NB4 (cell line): ENCODE measurements at regions not wholly inside any gene's neighbourhood (a gene's known extent, or its start where the extent isn't known, plus 50 kb on each side); places are given as distances from the start of the nearest gene placed in this dataset.

Experiments used
- DNase-seq: peaks from one replicate; pipeline ENCODE4 v3.0.0; 2010; ENCODE audit warnings: low read depth
- H3K4me3 ChIP-seq: one replicate; pipeline ENCODE4 v1.5.1; 2011; ENCODE audit warnings: mild to moderate bottlenecking, low read depth, low read length, moderate library complexity
- MYC ChIP-seq: IDR thresholded peaks from 2 replicates; pipeline ENCODE4 v1.6.1; 2011; ENCODE audit warnings: low read depth, low read length
- POLR2A ChIP-seq: IDR thresholded peaks from 2 replicates; pipeline ENCODE4 v1.6.1; 2011; ENCODE audit warnings: mild to moderate bottlenecking; ENCODE audit not compliant: insufficient read length; ENCODE audit errors: extremely low read depth
- TF ChIP-seq, protein P1 (sequence below): IDR thresholded peaks from one replicate; pipeline ENCODE4 v1.5.1; 2012; ENCODE audit warnings: low read depth, low read length
- TF ChIP-seq, protein P2 (sequence below): IDR thresholded peaks from 2 replicates; pipeline ENCODE4 v1.6.1; 2011; ENCODE audit warnings: low read depth, low read length

DNA sequence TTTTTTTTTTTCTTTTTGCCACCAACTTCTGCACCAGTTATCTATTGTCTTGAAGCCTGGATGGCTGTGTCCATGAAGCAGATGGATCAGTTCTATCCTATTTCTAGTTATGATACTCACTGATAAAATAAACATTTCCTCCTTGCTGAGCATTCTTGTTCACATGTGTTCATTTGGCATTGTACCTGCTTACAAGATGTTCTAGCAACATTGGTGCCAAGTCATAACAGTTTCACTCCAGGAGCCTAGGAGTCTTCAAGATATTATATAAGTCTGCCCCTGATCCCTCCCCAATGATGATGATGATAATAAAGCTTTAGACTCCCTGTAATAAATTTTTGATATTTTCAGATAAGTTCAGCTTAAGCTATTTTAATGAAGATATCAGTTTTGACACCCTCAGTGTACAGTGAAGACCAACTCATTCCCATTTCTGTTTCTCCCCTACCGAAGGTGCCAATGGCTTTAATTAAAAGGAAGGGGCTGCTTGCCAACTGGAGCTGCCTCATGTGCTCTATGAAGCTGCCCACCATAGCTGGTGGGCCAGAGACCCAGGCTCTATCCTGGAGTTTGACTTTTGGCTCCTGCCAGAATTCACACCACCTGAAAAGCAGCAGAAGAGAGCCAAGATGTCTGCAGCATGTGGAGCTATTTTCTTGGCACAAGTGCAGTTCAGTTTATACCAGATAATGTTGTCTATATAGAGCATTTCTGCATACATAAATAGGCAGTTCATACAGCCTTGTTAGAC, 265.4 kb upstream of the TET2 start:
- H3K4me3 ChIP-seq, result no peak overlapping the region
- no peak for DNase-seq
- TF ChIP-seq, protein P1, sequence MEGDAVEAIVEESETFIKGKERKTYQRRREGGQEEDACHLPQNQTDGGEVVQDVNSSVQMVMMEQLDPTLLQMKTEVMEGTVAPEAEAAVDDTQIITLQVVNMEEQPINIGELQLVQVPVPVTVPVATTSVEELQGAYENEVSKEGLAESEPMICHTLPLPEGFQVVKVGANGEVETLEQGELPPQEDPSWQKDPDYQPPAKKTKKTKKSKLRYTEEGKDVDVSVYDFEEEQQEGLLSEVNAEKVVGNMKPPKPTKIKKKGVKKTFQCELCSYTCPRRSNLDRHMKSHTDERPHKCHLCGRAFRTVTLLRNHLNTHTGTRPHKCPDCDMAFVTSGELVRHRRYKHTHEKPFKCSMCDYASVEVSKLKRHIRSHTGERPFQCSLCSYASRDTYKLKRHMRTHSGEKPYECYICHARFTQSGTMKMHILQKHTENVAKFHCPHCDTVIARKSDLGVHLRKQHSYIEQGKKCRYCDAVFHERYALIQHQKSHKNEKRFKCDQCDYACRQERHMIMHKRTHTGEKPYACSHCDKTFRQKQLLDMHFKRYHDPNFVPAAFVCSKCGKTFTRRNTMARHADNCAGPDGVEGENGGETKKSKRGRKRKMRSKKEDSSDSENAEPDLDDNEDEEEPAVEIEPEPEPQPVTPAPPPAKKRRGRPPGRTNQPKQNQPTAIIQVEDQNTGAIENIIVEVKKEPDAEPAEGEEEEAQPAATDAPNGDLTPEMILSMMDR, result no peak
- TF ChIP-seq MYC (no peak), POLR2A (no peak)
- TF ChIP-seq, protein P2, sequence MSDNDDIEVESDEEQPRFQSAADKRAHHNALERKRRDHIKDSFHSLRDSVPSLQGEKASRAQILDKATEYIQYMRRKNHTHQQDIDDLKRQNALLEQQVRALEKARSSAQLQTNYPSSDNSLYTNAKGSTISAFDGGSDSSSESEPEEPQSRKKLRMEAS, result no peak

DNA sequence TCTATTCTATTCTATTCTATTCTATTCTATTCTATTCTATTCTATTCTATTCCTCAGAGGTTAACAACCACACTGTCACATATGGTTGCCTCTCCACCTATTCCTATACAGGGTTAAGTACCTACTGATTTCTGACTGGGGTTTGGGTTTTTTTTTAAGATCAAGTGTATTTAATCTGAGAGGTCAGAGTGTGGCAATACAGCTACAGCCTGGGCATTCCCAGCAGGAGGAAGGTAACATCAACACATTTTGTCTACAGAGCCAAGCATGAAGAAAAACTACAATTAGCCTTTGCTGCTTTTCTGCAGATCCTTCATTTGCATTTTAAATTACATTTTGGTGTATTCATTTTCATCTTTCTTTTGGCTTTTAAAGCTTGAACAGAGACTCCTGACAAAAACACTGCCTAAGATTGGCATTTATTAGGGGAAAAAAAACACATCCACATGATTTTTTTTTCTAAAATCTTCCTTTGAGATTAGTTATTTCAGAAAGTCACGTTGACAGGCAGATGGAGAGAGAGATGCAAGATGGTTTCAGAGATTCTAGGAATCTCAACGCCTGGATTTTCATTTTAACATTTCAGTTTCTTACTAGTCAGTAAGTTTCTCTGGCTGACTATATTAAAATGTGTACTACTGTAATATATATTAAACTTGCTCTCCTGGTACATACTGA, 255.9 kb upstream of the TET2 start:
- no peak overlapping the region for H3K4me3 ChIP-seq
- no peak for DNase-seq
- no peak for TF ChIP-seq POLR2A
- TF ChIP-seq, protein P1, result no peak
- no peak for TF ChIP-seq MYC
- TF ChIP-seq, protein P2, result no peak

DNA sequence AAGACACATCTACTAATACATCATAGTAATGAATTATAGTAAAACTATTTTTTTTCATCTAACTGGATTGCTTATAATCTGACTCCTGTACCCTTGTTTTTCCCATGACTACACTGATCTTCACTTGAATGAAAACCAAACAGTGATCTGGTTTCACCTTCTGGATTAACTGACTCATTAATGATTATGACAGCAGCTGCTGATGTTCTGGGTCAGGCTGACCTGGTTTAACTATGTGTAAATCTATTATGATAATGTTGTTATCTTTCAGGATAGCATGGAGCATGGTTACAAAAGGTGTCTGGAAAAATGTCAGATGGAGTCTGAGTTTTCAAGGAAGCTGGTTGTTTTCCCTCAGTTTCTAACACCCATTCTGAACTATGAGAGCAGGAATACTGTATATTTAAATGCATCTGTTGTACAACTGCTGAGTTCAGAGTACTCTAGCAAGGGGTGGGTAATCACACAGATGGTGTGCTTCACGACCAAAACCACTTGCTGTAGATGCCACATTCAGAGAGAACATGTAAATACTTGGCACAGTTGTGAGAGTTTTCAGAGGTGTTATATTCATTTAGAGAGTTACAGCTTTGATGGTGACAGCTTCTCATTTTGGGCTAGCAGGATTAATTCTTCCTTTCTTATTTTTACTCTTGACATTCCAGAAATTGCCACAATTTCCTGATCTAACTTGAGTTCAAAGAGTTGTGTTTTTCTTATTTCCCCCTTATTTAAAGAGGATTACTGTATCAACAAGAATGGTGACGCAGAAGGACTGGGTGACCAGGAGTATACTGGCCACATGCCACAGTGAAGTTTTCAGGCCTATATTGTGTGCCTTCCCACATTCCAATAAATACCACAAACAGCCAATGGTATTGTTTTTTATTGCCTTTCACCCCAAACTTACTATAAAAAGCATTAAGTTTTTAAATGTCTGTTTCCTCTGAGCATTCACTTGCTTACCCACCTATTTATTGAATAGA, 249.7 kb upstream of the TET2 start:
- H3K4me3 ChIP-seq, result no peak overlapping the region
- TF ChIP-seq, protein P2, result no peak
- TF ChIP-seq, protein P1, result no peak
- TF ChIP-seq POLR2A (no peak), MYC (no peak)
- no peak for DNase-seq

DNA sequence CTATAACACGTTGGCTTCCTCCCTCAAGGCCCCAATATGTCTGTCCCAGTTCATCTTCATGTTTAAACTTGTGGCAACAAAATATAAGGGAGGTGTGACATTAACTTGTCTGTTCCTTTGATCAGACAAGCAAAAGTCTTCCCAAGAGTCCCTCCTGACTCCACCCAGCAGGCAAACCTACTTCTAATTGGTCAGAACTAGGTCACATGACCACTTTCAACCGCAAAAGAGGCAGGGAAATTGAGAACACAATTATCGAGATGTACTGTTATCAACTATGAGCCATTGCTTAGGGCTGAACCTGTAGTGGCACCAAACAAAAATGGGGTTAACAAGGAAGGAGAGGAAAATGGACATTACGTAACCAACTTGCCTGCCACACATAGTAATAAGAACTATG, 246.8 kb upstream of the TET2 start:
- TF ChIP-seq, protein P1, result no peak
- TF ChIP-seq MYC (no peak), POLR2A (no peak)
- TF ChIP-seq, protein P2, result no peak
- no peak overlapping the region for H3K4me3 ChIP-seq
- no peak for DNase-seq

DNA sequence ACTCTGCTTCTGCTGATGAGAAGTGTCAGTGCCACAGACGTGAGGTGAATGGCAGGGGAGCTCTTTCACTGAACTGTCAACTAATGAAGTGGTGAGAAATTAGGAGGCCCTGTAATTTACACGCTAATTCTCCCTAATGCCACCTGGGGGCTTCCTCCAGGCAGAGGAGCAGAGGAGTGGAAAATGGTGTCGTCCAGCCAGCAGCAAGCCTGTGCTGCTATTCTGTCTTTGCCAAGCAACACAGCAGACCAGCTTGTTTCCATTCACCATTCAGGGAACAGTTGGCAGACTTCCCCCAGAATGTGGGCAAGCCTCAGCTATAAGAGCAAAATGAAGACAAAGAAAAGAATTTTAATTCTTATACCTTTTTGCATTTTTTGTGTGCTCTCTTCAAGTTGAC, 245.2 kb upstream of the TET2 start:
- no peak for TF ChIP-seq POLR2A
- TF ChIP-seq MYC, result no peak
- TF ChIP-seq, protein P1, result no peak
- TF ChIP-seq, protein P2, result no peak
- peak; percentile 30 for DNase-seq
- no peak overlapping the region for H3K4me3 ChIP-seq
